HCT116 (cell line): ENCODE measurements at regions not wholly inside any gene's neighbourhood (a gene's known extent, or its start where the extent isn't known, plus 50 kb on each side); places are given as distances from the start of the nearest gene placed in this dataset.

Experiments
- ATAC-seq: fragments of 200-7000 bp; cut with Tn5 transposase; 2 replicates; pipeline ENCODE4 v1.9.1; 2020; ENCODE audit warnings: mild to moderate bottlenecking, moderate library complexity
- BruUV-seq: library from RNA; stranded (reverse); fragments of 400-500 nt; replicated peaks from 2 replicates; lab custom pipeline; 2021; lab: Mats Ljungman, UMichigan
- CTCF ChIA-PET: fragments of 300-600 bp; sonication (Branson Sonifier 250); formaldehyde crosslinking; loops from one replicate; lab custom pipeline; 2021; ENCODE audit warnings: antibody characterized with exemption; lab: Charles Lee
- POLR2A ChIA-PET: fragments of 300-600, 350-600 bp; sonication (Branson Sonifier 250); formaldehyde crosslinking; loops from one replicate; lab custom pipeline; 2021; ENCODE audit warnings: antibody characterized with exemption; lab: Charles Lee
- RAD21 ChIA-PET, 2 experiments: fragments of 300-600 bp; sonication (Branson Sonifier 250); formaldehyde crosslinking; loops; one replicate each; lab custom pipeline; 2023; ENCODE audit warnings: low total read pairs in 2 of 2; ENCODE audit not compliant: uncharacterized antibody in 2 of 2, unreplicated experiment in 2 of 2, low non-redundant PET in 1 of 2; lab: Charles Lee
- DNase-seq: peaks from one replicate; pipeline ENCODE4 v3.0.0-alpha.2; 2010; ENCODE audit warnings: low read depth, low spot score
- H2AFZ ChIP-seq: fragments of 200-600 bp; shearing (Covaris generic), sonication (generic); 2 replicates; pipeline ENCODE4 v1.6.1; 2017; ENCODE audit warnings: low read depth, mixed run types, mixed read lengths, antibody characterized with exemption, low read length; ENCODE audit not compliant: poor library complexity, severe bottlenecking
- H3K27ac ChIP-seq: 2 replicates; pipeline ENCODE4 v1.5.1; 2012; ENCODE audit warnings: low read depth, low read length
- H3K27me3 ChIP-seq: fragments of 200-600 bp; sonication (generic); 2 replicates; pipeline ENCODE4 v1.6.1; 2016; ENCODE audit warnings: mixed run types, low read length, mixed read lengths; ENCODE audit not compliant: insufficient read depth
- H3K36me3 ChIP-seq, 2 experiments: fragments of 200-500 bp in 1 of 2; fragments of 200-600 bp in 1 of 2; sonication (Bioruptor generic) in 1 of 2; sonication (generic) in 1 of 2; 2 replicates each; pipeline versions ENCODE4 v1.5.1 to v1.6.1; 2014 to 2016; ENCODE audit warnings: low read length in 2 of 2, inconsistent platforms in 1 of 2, mixed read lengths in 1 of 2, mixed run types in 1 of 2; ENCODE audit not compliant: insufficient read depth in 2 of 2, control insufficient read depth in 1 of 2
- H3K4me1 ChIP-seq, 2 experiments: fragments of 200-600 bp in 1 of 2; sonication (generic) in 1 of 2; 2 replicates each; pipeline versions ENCODE4 v1.5.1 to v1.6.1; 2012 to 2017; ENCODE audit warnings: low read length in 2 of 2, inconsistent platforms in 1 of 2, mild to moderate bottlenecking in 1 of 2, mixed read lengths in 1 of 2, mixed run types in 1 of 2, moderate library complexity in 1 of 2; ENCODE audit not compliant: insufficient read depth in 2 of 2, control insufficient read depth in 1 of 2
- H3K4me2 ChIP-seq: fragments of 200-600 bp; sonication (generic); 2 replicates; pipeline ENCODE4 v1.6.1; 2017; ENCODE audit warnings: mixed run types, low read length, mixed read lengths
- H3K4me3 ChIP-seq, 2 experiments: fragments of 200-600 bp in 1 of 2; sonication (generic) in 1 of 2; replicated peaks in 1 of 2; 2 replicates each; pipeline ENCODE4 v1.5.1; 2011 to 2016; ENCODE audit warnings: low read length in 2 of 2, control low read depth in 1 of 2, low read depth in 1 of 2, mild to moderate bottlenecking in 1 of 2, mixed read lengths in 1 of 2, mixed run types in 1 of 2
- H3K79me2 ChIP-seq: fragments of 200-600 bp; sonication (generic); 2 replicates; pipeline ENCODE4 v1.6.1; 2017; ENCODE audit warnings: mild to moderate bottlenecking, mixed run types, low read length, moderate library complexity, mixed read lengths; ENCODE audit not compliant: insufficient read depth
- H3K9ac ChIP-seq: fragments of 200-600 bp; sonication (generic); 2 replicates; pipeline ENCODE4 v1.6.1; 2016; ENCODE audit warnings: low read length, mixed read lengths
- H3K9me2 ChIP-seq: fragments of 200-600 bp; sonication (generic), shearing (Covaris generic); 2 replicates; pipeline ENCODE4 v1.6.1; 2017; ENCODE audit warnings: mixed run types, mild to moderate bottlenecking, moderate library complexity; ENCODE audit not compliant: insufficient read depth
- H3K9me3 ChIP-seq, 2 experiments: fragments of 200-500 bp in 1 of 2; fragments of 200-600 bp in 1 of 2; sonication (Bioruptor generic) in 1 of 2; sonication (generic) in 1 of 2; 2 replicates each; pipeline ENCODE4 v1.6.1; 2014 to 2017; ENCODE audit warnings: low read length in 2 of 2, mixed read lengths in 2 of 2, inconsistent platforms in 1 of 2, low read depth in 1 of 2, mild to moderate bottlenecking in 1 of 2, mixed run types in 1 of 2, moderate library complexity in 1 of 2; ENCODE audit not compliant: control insufficient read depth in 1 of 2, insufficient read depth in 1 of 2
- H4K20me1 ChIP-seq: fragments of 200-600 bp; sonication (generic), shearing (Covaris generic); 2 replicates; pipeline ENCODE4 v1.6.1; 2017; ENCODE audit warnings: mixed run types, mild to moderate bottlenecking, moderate library complexity; ENCODE audit not compliant: insufficient read depth
- CBX3 ChIP-seq: IDR thresholded peaks from 2 replicates; pipeline ENCODE4 v1.6.1; 2012; ENCODE audit warnings: low read depth
- CEBPB ChIP-seq: IDR thresholded peaks from 2 replicates; pipeline ENCODE4 v1.6.1; 2012; ENCODE audit warnings: low read depth
- EZH2 ChIP-seq: fragments of 200-600 bp; sonication (generic); IDR thresholded peaks from 2 replicates; pipeline ENCODE4 v1.6.1; 2017; ENCODE audit warnings: antibody characterized with exemption, mixed run types
- EZH2phosphoT487 ChIP-seq: fragments of 200-600 bp; IDR thresholded peaks from 2 replicates; pipeline ENCODE4 v1.6.1; 2018; ENCODE audit warnings: antibody characterized with exemption, borderline replicate concordance
- FOSL1 ChIP-seq: IDR thresholded peaks from 2 replicates; pipeline ENCODE4 v1.6.1; 2012; ENCODE audit warnings: low read depth
- JUND ChIP-seq: IDR thresholded peaks from 2 replicates; pipeline ENCODE4 v1.6.1; 2012
- POLR2AphosphoS5 ChIP-seq: IDR thresholded peaks from 2 replicates; pipeline ENCODE4 v1.6.1; 2011; ENCODE audit warnings: mild to moderate bottlenecking, low read depth, low read length, moderate library complexity
- RAD21 ChIP-seq: IDR thresholded peaks from 2 replicates; pipeline ENCODE4 v1.6.1; 2012; ENCODE audit warnings: low read depth, mild to moderate bottlenecking
- SP1 ChIP-seq: IDR thresholded peaks from 2 replicates; pipeline ENCODE4 v1.6.1; 2012; ENCODE audit warnings: low read depth
- TCF7L2 ChIP-seq: IDR thresholded peaks from 2 replicates; pipeline ENCODE4 v1.7.0; 2011; ENCODE audit warnings: borderline replicate concordance, inconsistent platforms; ENCODE audit not compliant: insufficient read depth, insufficient read length; ENCODE audit errors: extremely low read depth
- ZFX ChIP-seq: fragments of 450-650 bp; IDR thresholded peaks from 2 replicates; pipeline ENCODE4 v1.6.1; 2017
- intact Hi-C: fragments of 100-400 bp; cut with micrococcal nuclease; formaldehyde crosslinking; loops from 2 replicates; pipeline ENCODE4 v1.10.0; 2022
- TF ChIP-seq, protein P1 (sequence below): IDR thresholded peaks from 2 replicates; pipeline ENCODE4 v1.6.1; 2011; ENCODE audit warnings: mild to moderate bottlenecking, low read length, moderate library complexity; ENCODE audit not compliant: insufficient replicate concordance; ENCODE audit errors: extremely low read depth
- TF ChIP-seq, protein P2 (sequence below), 3 experiments: fragments of 200-600 bp in 1 of 3; sonication (generic) in 1 of 3; IDR thresholded peaks in 2 of 3; conservative IDR thresholded peaks in 1 of 3; 2 replicates each; pipeline ENCODE4 v1.5.1; 2012 to 2017; ENCODE audit warnings: low read depth in 2 of 3, low read length in 2 of 3, antibody characterized with exemption in 1 of 3, borderline replicate concordance in 1 of 3, control low read depth in 1 of 3, mild to moderate bottlenecking in 1 of 3, mixed read lengths in 1 of 3, mixed run types in 1 of 3, moderate library complexity in 1 of 3; ENCODE audit not compliant: insufficient read depth in 1 of 3
- TF ChIP-seq, protein P3 (sequence below): IDR thresholded peaks from 2 replicates; pipeline ENCODE4 v1.6.1; 2012; ENCODE audit warnings: low read depth

DNA sequence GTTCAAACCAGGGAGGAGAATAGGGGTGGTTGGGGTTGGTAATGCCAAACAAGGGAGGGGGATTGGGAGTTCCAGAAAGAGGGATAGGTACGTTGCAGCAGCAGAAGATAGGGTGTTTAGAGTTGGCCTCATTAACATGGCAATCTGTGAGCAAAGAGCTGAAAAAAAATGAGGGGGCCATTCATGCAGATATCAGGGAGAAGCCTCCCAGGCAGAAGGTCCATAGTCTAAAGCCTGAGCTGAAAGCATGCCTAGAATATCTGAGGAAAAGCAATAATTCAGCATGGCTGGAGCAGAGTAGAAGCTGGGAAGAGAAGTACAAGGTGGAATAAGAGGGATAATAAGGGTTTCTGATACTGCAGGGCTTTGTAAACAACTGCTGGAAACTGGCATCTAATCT, 550.9 kb upstream of the LCORL start:
- H3K9me3 ChIP-seq, result no peaks in the 10 kb centered on the region
- BruUV-seq, result no TSS peak
- no peak for DNase-seq
- no peaks in the 10 kb centered on the region for H3K79me2 ChIP-seq
- no peak for ATAC-seq
- H2AFZ ChIP-seq, result no peak overlapping the region
- H3K36me3 ChIP-seq, result no peaks in the 10 kb centered on the region
- no peak overlapping the region for H3K9ac ChIP-seq
- POLR2A ChIA-PET, result no interaction called here
- H3K9me2 ChIP-seq, result no peaks in the 10 kb centered on the region
- no peaks in the 10 kb centered on the region for H4K20me1 ChIP-seq
- TF ChIP-seq TCF7L2, result no peak
- no peak for TF ChIP-seq FOSL1
- TF ChIP-seq RAD21, result no peak
- TF ChIP-seq, protein P1, sequence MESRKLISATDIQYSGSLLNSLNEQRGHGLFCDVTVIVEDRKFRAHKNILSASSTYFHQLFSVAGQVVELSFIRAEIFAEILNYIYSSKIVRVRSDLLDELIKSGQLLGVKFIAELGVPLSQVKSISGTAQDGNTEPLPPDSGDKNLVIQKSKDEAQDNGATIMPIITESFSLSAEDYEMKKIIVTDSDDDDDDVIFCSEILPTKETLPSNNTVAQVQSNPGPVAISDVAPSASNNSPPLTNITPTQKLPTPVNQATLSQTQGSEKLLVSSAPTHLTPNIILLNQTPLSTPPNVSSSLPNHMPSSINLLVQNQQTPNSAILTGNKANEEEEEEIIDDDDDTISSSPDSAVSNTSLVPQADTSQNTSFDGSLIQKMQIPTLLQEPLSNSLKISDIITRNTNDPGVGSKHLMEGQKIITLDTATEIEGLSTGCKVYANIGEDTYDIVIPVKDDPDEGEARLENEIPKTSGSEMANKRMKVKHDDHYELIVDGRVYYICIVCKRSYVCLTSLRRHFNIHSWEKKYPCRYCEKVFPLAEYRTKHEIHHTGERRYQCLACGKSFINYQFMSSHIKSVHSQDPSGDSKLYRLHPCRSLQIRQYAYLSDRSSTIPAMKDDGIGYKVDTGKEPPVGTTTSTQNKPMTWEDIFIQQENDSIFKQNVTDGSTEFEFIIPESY, result no peak
- TF ChIP-seq CEBPB, result no peak
- no peak for TF ChIP-seq SP1
- TF ChIP-seq ZFX, result no peak
- TF ChIP-seq CBX3, result no peak
- TF ChIP-seq, protein P2, sequence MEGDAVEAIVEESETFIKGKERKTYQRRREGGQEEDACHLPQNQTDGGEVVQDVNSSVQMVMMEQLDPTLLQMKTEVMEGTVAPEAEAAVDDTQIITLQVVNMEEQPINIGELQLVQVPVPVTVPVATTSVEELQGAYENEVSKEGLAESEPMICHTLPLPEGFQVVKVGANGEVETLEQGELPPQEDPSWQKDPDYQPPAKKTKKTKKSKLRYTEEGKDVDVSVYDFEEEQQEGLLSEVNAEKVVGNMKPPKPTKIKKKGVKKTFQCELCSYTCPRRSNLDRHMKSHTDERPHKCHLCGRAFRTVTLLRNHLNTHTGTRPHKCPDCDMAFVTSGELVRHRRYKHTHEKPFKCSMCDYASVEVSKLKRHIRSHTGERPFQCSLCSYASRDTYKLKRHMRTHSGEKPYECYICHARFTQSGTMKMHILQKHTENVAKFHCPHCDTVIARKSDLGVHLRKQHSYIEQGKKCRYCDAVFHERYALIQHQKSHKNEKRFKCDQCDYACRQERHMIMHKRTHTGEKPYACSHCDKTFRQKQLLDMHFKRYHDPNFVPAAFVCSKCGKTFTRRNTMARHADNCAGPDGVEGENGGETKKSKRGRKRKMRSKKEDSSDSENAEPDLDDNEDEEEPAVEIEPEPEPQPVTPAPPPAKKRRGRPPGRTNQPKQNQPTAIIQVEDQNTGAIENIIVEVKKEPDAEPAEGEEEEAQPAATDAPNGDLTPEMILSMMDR (IDR thresholded peaks at IDR 0.05 in 2 of 3, conservative IDR thresholded peaks at IDR 0.05 in 1 of 3; ENCODE audit: borderline replicate concordance in 1 of 3, insufficient read depth in 1 of 3, low read depth in 2 of 3, low read length in 2 of 3), result no peak
- TF ChIP-seq EZH2, result no peak
- no peak for TF ChIP-seq EZH2phosphoT487
- no peak for TF ChIP-seq JUND
- no peak for TF ChIP-seq POLR2AphosphoS5
- TF ChIP-seq, protein P3, sequence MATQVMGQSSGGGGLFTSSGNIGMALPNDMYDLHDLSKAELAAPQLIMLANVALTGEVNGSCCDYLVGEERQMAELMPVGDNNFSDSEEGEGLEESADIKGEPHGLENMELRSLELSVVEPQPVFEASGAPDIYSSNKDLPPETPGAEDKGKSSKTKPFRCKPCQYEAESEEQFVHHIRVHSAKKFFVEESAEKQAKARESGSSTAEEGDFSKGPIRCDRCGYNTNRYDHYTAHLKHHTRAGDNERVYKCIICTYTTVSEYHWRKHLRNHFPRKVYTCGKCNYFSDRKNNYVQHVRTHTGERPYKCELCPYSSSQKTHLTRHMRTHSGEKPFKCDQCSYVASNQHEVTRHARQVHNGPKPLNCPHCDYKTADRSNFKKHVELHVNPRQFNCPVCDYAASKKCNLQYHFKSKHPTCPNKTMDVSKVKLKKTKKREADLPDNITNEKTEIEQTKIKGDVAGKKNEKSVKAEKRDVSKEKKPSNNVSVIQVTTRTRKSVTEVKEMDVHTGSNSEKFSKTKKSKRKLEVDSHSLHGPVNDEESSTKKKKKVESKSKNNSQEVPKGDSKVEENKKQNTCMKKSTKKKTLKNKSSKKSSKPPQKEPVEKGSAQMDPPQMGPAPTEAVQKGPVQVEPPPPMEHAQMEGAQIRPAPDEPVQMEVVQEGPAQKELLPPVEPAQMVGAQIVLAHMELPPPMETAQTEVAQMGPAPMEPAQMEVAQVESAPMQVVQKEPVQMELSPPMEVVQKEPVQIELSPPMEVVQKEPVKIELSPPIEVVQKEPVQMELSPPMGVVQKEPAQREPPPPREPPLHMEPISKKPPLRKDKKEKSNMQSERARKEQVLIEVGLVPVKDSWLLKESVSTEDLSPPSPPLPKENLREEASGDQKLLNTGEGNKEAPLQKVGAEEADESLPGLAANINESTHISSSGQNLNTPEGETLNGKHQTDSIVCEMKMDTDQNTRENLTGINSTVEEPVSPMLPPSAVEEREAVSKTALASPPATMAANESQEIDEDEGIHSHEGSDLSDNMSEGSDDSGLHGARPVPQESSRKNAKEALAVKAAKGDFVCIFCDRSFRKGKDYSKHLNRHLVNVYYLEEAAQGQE, result no peak
- TF ChIP-seq, all 23 proteins: peak for 0
- Histone ChIP-seq H3K4me1 (no peaks in the 10 kb centered on the region), H3K4me2 (no peak overlapping the region), H3K27me3 (0 out of 2 replicates have a peak, but pooled peaks cover 8% of the 10 kb centered on the region), H3K4me3 (no peak overlapping the region), H3K27ac (no peak overlapping the region)
- RAD21 ChIA-PET, result no interaction called here
- intact Hi-C loops, result no loop called here
- CTCF ChIA-PET, result no interaction called here
